Endothelial cell (in vitro differentiated cells): ENCODE measurements at regions not wholly inside any gene's neighbourhood (a gene's known extent, or its start where the extent isn't known, plus 50 kb on each side); places are given as distances from the start of the nearest gene placed in this dataset.

Experiments used
- DNase-seq: peaks from one replicate; pipeline ENCODE4 v3.0.0; 2021; ENCODE audit warnings: low spot score
- H3K27ac Mint-ChIP-seq: one replicate; pipeline ENCODE4 v1.8.0; 2021; ENCODE audit warnings: mixed read lengths, inconsistent platforms; ENCODE audit not compliant: unreplicated experiment
- H3K27me3 Mint-ChIP-seq: one replicate; pipeline ENCODE4 v1.8.0; 2021; ENCODE audit warnings: mild to moderate bottlenecking, moderate library complexity, mixed read lengths, inconsistent platforms; ENCODE audit not compliant: unreplicated experiment
- H3K36me3 Mint-ChIP-seq: one replicate; pipeline ENCODE4 v1.8.0; 2021; ENCODE audit warnings: mild to moderate bottlenecking, low read depth, mixed read lengths, inconsistent platforms; ENCODE audit not compliant: unreplicated experiment
- H3K4me1 Mint-ChIP-seq: one replicate; pipeline ENCODE4 v1.8.0; 2021; ENCODE audit warnings: mild to moderate bottlenecking, mixed read lengths, inconsistent platforms; ENCODE audit not compliant: unreplicated experiment
- H3K4me3 Mint-ChIP-seq: one replicate; pipeline ENCODE4 v1.8.0; 2021; ENCODE audit warnings: mild to moderate bottlenecking, mixed read lengths, inconsistent platforms; ENCODE audit not compliant: unreplicated experiment
- H3K9me3 Mint-ChIP-seq: one replicate; pipeline ENCODE4 v1.8.0; 2021; ENCODE audit warnings: mixed read lengths, inconsistent platforms; ENCODE audit not compliant: unreplicated experiment
- CTCF ChIP-seq: fragments of 200-600 bp; sonication (generic); IDR thresholded peaks from one replicate; pipeline ENCODE4 v1.5.0; 2021; ENCODE audit warnings: antibody characterized with exemption; ENCODE audit not compliant: unreplicated experiment

GRCh38 chr20:17873410-17874270 lies 95.0 kb downstream of the SNX5 start:
- H3K9me3 Mint-ChIP-seq: no peaks in the 10 kb centered on the region
- no peak for TF ChIP-seq CTCF
- no peak for DNase-seq
- H3K27me3 Mint-ChIP-seq: peaks cover 6% of the 10 kb centered on the region
- H3K36me3 Mint-ChIP-seq: no peaks in the 10 kb centered on the region
- H3K4me1 Mint-ChIP-seq: no peaks in the 10 kb centered on the region
- H3K27ac Mint-ChIP-seq: no peak overlapping the region
- H3K4me3 Mint-ChIP-seq: no peak overlapping the region

DNA sequence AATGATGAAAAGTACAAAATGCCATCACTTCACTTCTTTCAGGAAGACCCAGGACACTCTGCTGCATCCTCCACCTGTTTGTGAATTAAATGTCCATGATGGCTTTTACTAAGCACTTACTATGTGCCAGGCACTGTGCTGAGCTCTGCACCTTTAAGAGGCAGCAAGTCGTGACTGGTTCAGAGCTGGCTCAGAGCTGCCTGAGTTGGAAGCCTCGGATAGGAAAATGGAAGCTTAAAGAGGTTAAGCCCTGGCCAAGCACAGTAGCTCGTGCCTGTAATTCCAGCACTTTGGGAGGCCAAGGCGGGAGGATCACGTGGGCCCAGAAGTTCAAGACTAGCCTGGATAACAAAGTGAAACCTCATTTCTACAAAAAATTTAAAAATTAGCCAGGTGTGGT lies 95.6 kb downstream of the SNX5 start:
- no peaks in the 10 kb centered on the region for H3K4me1 Mint-ChIP-seq
- H3K36me3 Mint-ChIP-seq: no peaks in the 10 kb centered on the region
- peaks cover 6% of the 10 kb centered on the region for H3K27me3 Mint-ChIP-seq
- TF ChIP-seq CTCF: no peak
- H3K9me3 Mint-ChIP-seq: no peaks in the 10 kb centered on the region
- H3K4me3 Mint-ChIP-seq: no peak overlapping the region
- DNase-seq: no peak
- H3K27ac Mint-ChIP-seq: no peak overlapping the region

- DNase-seq: no peak
- no peak overlapping the region for H3K27ac Mint-ChIP-seq
- no peaks in the 10 kb centered on the region for H3K9me3 Mint-ChIP-seq
- peaks cover 4% of the 10 kb centered on the region for H3K27me3 Mint-ChIP-seq
- no peaks in the 10 kb centered on the region for H3K36me3 Mint-ChIP-seq
- H3K4me3 Mint-ChIP-seq: no peak overlapping the region
- H3K4me1 Mint-ChIP-seq: no peaks in the 10 kb centered on the region
- no peak for TF ChIP-seq CTCF
These were observed 96.2 kb downstream of the SNX5 start for GRCh38 chr20:17872434-17872833.

DNA sequence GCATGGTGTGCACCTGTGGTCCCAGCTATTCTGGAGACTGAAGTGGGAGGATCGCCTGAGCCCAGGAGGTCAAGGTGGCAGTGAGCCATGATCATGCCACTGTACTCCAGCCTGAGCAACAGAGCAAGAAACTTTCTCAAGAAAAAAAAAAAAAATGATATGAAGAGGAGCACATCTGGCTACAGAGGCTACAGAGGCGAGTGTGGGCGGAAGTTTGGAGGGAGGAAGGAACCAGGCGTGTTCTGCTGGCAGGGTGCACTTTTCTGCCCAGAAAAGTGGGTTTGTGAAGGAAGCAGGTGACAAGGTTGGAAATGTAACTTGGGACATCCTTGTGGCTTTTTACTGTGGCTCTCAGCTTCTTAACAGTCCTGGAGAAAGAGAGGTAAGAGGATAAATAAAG lies 96.7 kb downstream of the SNX5 start:
- Mint-ChIP-seq H3K36me3 (no peaks in the 10 kb centered on the region), H3K9me3 (no peaks in the 10 kb centered on the region), H3K4me1 (no peaks in the 10 kb centered on the region), H3K27me3 (peaks cover 3% of the 10 kb centered on the region), H3K4me3 (no peak overlapping the region), H3K27ac (no peak overlapping the region)
- no peak for DNase-seq
- TF ChIP-seq CTCF: no peak

GRCh38 chr20:17871181-17871580 lies 97.4 kb downstream of the SNX5 start:
- DNase-seq: no peak
- Mint-ChIP-seq H3K4me3 (no peak overlapping the region), H3K9me3 (no peaks in the 10 kb centered on the region), H3K4me1 (no peaks in the 10 kb centered on the region), H3K27ac (no peak overlapping the region), H3K27me3 (peaks cover 3% of the 10 kb centered on the region), H3K36me3 (no peaks in the 10 kb centered on the region)
- TF ChIP-seq CTCF: no peak
